ENCODE measurements at regions not wholly inside any gene's neighbourhood (a gene's known extent, or its start where the extent isn't known, plus 50 kb on each side); places are given as distances from the start of the nearest gene placed in this dataset.

DNA sequence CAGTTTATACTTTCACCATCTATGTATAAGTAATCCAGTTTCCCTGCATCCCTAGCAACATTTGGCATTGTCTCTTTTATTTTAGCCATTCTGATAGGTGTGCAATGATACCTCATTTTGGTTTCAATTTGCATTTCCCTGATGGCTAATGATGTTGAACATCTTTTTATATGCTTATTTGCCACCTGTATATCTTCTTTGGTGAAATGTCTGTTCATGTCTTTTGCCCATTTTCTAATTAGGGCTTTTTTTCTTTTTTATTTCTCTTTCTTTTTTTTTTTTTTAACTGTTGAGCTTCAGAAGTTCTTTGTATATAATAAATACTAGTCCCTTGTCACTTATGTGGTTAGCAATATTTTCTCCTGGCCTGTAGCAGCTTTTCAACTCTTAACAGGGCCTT is 68.9 kb downstream of the TM2D3 start:
- TF ChIP-seq, protein P1, sequence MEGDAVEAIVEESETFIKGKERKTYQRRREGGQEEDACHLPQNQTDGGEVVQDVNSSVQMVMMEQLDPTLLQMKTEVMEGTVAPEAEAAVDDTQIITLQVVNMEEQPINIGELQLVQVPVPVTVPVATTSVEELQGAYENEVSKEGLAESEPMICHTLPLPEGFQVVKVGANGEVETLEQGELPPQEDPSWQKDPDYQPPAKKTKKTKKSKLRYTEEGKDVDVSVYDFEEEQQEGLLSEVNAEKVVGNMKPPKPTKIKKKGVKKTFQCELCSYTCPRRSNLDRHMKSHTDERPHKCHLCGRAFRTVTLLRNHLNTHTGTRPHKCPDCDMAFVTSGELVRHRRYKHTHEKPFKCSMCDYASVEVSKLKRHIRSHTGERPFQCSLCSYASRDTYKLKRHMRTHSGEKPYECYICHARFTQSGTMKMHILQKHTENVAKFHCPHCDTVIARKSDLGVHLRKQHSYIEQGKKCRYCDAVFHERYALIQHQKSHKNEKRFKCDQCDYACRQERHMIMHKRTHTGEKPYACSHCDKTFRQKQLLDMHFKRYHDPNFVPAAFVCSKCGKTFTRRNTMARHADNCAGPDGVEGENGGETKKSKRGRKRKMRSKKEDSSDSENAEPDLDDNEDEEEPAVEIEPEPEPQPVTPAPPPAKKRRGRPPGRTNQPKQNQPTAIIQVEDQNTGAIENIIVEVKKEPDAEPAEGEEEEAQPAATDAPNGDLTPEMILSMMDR (IDR thresholded peaks at IDR 0.05) = no peak
- no peak for TF ChIP-seq POLR2A (IDR thresholded peaks at IDR 0.05)
- TF ChIP-seq EP300 (IDR thresholded peaks at IDR 0.05) = no peak

All from tibial nerve (tissue), 4 donors.